Lung (tissue), 11 donors: ENCODE measurements at regions not wholly inside any gene's neighbourhood (a gene's known extent, or its start where the extent isn't known, plus 50 kb on each side); places are given as distances from the start of the nearest gene placed in this dataset.

Experiments used
- ATAC-seq: fragments of 200-7000 bp; cut with Tn5 transposase; one replicate; pipeline ENCODE4 v1.9.1; 2020; ENCODE audit warnings: moderate number of reproducible peaks; ENCODE audit not compliant: insufficient read depth, low FRiP score
- DNase-seq, 3 donors: peaks; one replicate each; pipeline ENCODE4 v3.0.0-alpha.2; 2013 to 2017
- H3K27ac ChIP-seq, 2 donors: one replicate each; pipeline ENCODE4 v1.5.1; 2013; ENCODE audit warnings: mild to moderate bottlenecking in 2 of 2, moderate library complexity in 2 of 2, control low read depth in 1 of 2, inconsistent platforms in 1 of 2, low read depth in 1 of 2, low read length in 1 of 2
- H3K27me3 ChIP-seq, 3 donors: one replicate each; pipeline ENCODE4 v1.5.1; 2013; ENCODE audit warnings: low read length in 2 of 3; ENCODE audit not compliant: control insufficient read depth in 3 of 3, insufficient read depth in 3 of 3
- H3K36me3 ChIP-seq, 4 donors: one replicate each; pipeline ENCODE4 v1.5.1; 2013; ENCODE audit warnings: low read length in 4 of 4, mild to moderate bottlenecking in 1 of 4, moderate library complexity in 1 of 4; ENCODE audit not compliant: control insufficient read depth in 4 of 4, insufficient read depth in 4 of 4
- H3K4me1 ChIP-seq, 5 donors: one replicate each; pipeline ENCODE4 v1.5.1; 2013; ENCODE audit warnings: low read length in 5 of 5, mild to moderate bottlenecking in 2 of 5, moderate library complexity in 1 of 5; ENCODE audit not compliant: control insufficient read depth in 5 of 5, insufficient read depth in 5 of 5
- H3K4me3 ChIP-seq: one replicate; pipeline ENCODE4 v1.5.1; 2013; ENCODE audit warnings: mild to moderate bottlenecking, control low read depth, moderate library complexity
- H3K9ac ChIP-seq, 2 donors: one replicate each; pipeline ENCODE4 v1.5.1; 2013; ENCODE audit warnings: low read length in 2 of 2, control low read depth in 1 of 2; ENCODE audit not compliant: insufficient read depth in 1 of 2
- H3K9me3 ChIP-seq, 4 donors: one replicate each; pipeline ENCODE4 v1.5.1; 2013; ENCODE audit warnings: low read length in 3 of 4, mild to moderate bottlenecking in 1 of 4, moderate library complexity in 1 of 4; ENCODE audit not compliant: control insufficient read depth in 4 of 4, insufficient read depth in 3 of 4
- CTCF ChIP-seq: IDR thresholded peaks from 2 replicates; pipeline ENCODE4 v1.5.1; 2012; ENCODE audit warnings: mild to moderate bottlenecking; ENCODE audit errors: control extremely low read depth, extremely low read depth
- WGBS, 2 donors: extraction: QIAGEN DNeasy Blood & Tissue Kit; methylation state at CpG; one replicate each; pipeline ENCODE4 v1.1.7; 2013; 5-methylcytosine and 5-hydroxymethylcytosine counted together
- donor health status: control.
- donor health status: control.
- donor health status: Bipolar disorder and iron deficiency.
- donor health status: healthy.
- donor health status: DM: yes; HTN: yes; CAD: no.

- no peak overlapping the region for H3K9ac ChIP-seq
- no peak for ATAC-seq
- DNase-seq: no peak
- TF ChIP-seq CTCF: no peak
- no peak overlapping the region for H3K4me3 ChIP-seq
- peaks cover 0 to 5% (median 1%) of the 10 kb centered on the region in 4 donors for H3K9me3 ChIP-seq
- 51 to 58% methylated on average over 16 of the region's 16 CpGs for WGBS, 2 donors
- peaks cover 0 to 4% (median 0%) of the 10 kb centered on the region in 3 donors for H3K27me3 ChIP-seq
- H3K36me3 ChIP-seq: no peaks in the 10 kb centered on the region
- H3K27ac ChIP-seq: no peak overlapping the region
- no peaks in the 10 kb centered on the region for H3K4me1 ChIP-seq
Measured at GRCh38 chr1:38444770-38445442, 398.3 kb upstream of the POU3F1 start.

GRCh38 chr1:38444311-38444710, 397.7 kb upstream of the POU3F1 start:
- Histone ChIP-seq H3K4me1 (no peaks in the 10 kb centered on the region), H3K36me3 (no peaks in the 10 kb centered on the region), H3K4me3 (no peak overlapping the region), H3K27me3 (peaks cover 0 to 4% (median 0%) of the 10 kb centered on the region in 3 donors), H3K27ac (no peak overlapping the region), H3K9me3 (peaks cover 0 to 5% (median 1%) of the 10 kb centered on the region in 4 donors), H3K9ac (no peak overlapping the region)
- no peak for ATAC-seq
- TF ChIP-seq CTCF: no peak
- DNase-seq: no peak
- WGBS, 2 donors: 61 to 69% methylated on average over 4 of the region's 4 CpGs

GRCh38 chr1:38440402-38440801, 393.8 kb upstream of the POU3F1 start:
- Histone ChIP-seq H3K9me3 (peaks cover 0 to 5% (median 1%) of the 10 kb centered on the region in 4 donors), H3K4me3 (no peak overlapping the region), H3K9ac (no peak overlapping the region), H3K4me1 (no peaks in the 10 kb centered on the region), H3K27ac (no peak overlapping the region), H3K27me3 (peaks cover 0 to 4% (median 0%) of the 10 kb centered on the region in 3 donors), H3K36me3 (no peaks in the 10 kb centered on the region)
- DNase-seq: no peak
- no peak for ATAC-seq
- TF ChIP-seq CTCF: no peak

- H3K9me3 ChIP-seq: peaks cover 0 to 5% (median 0%) of the 10 kb centered on the region in 4 donors
- H3K27ac ChIP-seq: no peak overlapping the region
- H3K36me3 ChIP-seq: no peaks in the 10 kb centered on the region
- H3K4me3 ChIP-seq: no peak overlapping the region
- no peak overlapping the region for H3K9ac ChIP-seq
- 60 to 75% methylated on average over 4 of the region's 4 CpGs for WGBS, 2 donors
- no peak for TF ChIP-seq CTCF
- ATAC-seq (no peak), DNase-seq (no peak)
- H3K27me3 ChIP-seq: no peaks in the 10 kb centered on the region
- no peaks in the 10 kb centered on the region for H3K4me1 ChIP-seq
Measured at GRCh38 chr1:38436749-38437148, 390.2 kb upstream of the POU3F1 start.
